ENCODE measurements at regions not wholly inside any gene's neighbourhood (a gene's known extent, or its start where the extent isn't known, plus 50 kb on each side); places are given as distances from the start of the nearest gene placed in this dataset.
"Not testable (repeated sequence)": the region's sequence is repeated elsewhere in the genome, so short reads cannot be mapped to it uniquely, and the experiment has no call there.

DNA sequence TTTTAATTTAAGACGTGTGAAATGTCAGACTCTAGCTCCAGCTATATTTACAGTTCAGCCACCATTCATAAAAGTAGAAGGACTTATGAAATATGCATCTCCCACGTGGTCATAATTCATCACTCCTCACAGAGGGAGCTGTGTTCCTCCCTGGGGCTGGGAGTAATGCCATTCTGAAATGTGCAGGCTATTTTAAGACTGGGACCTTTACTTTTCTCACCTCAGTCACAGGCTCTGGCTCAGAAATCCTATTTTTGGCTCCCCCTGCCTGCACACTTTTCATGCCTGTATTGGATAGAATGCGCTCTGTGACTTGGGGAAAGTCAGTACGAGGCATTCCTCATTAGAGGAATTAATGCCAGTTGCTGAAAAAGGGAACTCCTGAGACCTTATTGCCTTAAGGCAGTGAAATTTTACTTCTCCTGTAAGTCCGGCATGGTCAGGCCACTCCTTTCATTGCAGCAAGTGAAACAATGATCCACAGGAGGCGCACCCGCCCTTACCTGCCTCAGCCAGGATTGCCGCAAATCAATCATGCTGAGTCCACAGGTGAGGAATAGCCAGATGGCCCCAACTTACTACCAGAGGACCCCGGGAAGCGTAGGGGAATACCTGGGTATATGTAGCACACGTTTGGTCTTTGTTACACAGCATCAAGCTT lies 1133.2 kb upstream of the TMEM132C start:
- DNase-seq: no peak

DNA sequence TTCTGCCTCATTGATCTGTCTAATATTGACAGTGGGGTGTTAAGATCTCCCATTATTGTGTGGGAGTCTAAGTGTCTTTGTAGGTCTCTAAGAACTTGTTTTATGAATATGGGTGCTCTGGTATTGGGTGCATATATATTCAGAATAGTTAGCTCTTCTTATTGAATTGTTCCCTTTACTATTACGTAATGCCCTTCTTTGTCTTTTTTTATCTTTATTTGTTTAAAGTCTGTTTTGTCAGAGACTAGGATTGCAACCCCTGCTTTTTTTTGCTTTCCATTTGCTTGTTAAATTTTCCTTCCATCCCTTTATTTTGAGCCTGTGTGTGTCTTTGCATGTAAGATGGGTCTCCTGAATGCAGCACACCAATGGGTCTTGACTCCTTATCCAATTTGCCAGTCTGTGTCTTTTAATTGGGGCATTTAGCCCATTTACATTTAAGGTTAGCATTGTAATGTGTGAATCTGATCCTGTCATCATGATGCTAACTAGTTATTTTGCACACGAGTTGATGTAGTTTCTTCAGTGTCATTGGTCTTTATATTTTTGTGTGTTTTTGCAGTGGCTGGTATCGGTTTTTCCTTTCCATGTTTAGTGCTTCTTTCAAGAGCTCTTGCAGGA lies 1126.0 kb upstream of the TMEM132C start:
- DNase-seq: not testable (repeated sequence)

DNA sequence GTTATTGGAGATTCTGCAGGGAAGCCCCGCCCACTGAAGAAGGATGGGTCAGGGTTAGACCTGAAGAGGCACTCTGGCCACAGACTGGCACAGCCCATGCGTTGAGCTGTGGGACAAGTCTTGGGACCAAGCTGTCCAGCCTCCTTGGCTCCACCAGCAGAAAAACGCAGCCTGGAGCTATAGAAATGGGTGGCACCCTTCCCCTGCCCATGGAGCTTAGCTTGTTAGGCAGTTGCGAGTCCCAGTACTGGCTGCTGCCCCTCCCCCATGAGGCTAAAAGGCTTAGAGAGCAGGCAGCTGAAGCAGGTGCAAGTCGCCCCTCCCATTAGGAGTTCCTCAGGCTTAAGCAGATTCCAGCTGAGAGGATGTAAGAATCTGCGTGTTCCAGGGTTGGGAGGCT lies 1124.0 kb upstream of the TMEM132C start:
- no peak for DNase-seq

GRCh38 chr12:127144770-127145169 lies 1122.2 kb upstream of the TMEM132C start:
- no peak for DNase-seq

DNA sequence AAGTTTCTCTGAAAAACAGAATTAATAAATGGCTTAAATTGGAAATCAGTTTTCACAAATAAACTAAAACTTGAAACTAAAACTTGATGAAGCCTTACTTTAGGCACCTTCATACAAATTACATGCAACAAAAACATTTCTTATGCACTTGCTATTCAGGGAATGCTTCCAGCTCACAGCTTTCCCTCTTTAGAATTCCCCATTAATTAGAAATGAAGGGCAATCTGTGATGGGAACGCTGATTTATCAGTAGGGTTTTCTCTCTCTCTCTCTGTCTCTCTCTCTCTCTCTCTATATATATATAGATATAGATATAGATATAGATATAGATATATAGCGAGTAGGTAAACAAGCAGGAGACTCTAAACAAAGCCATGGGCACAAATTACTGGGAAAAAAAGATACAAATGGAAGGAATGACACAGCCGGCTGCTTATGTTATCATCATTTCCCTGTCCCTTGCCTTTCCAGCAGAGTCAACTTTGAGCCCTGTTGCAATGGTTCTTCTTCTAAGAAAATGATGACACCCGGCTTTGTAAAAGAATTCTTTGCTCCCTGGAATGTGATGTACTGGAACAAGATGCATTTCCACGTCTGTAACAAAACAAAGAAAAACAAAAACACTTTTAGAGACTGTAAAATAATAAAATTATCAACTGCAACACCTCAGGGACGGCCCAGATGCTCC lies 1121.6 kb upstream of the TMEM132C start:
- no peak for DNase-seq

GRCh38 chr12:127145929-127146789 lies 1120.8 kb upstream of the TMEM132C start:
- DNase-seq: no peak

DNA sequence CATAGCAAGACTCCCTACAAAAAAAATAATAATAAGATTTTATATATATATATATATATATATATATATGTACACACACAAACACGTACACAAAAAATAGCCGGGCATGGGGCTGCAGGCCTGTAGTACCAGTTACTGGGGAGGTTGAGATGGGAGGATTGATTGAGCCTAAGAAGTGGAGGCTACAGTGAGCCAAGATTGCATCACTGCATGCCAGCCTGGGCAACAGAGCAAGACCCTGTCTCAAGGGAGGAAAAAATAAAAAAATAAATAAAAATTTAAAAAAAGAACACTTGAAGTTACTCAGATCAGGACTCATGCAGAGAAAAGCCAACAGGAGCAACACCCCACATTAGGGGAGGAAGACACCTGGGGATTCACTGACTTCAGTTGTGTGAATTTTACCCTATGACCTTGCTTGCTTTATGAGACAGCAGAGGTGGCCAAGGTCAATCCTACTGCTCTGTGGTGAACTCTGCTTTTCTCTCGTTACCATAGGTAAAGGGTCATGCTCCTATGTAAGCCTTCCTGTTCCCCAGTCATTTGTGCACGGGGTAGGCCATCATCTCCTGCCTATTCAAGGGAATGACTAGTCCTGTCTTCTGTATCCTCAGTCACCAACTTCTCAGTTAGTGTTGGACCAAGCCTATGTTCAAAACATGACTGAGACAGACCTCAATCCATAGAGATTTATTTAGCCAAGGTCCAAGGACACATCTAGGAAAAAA lies 1119.8 kb upstream of the TMEM132C start:
- DNase-seq: no peak

DNA sequence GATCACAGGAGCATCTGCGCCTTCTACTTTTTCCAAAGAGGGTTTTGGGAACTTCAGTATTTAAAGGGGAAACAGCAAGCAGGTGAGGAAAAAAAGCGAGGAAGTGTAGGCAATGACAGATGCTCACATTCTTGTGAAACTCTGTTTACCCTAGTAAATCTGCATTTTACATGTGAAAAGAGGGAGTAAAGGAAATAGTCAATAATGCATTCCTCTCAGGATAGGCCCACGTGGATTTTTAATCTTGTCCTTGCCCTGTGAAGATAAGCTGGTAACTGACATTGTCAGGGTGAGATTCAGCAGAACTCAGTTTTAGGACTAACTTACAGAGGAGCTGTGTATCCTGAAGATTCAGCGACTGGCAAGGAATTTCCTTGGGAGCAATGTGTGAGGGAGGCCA lies 1119.2 kb upstream of the TMEM132C start:
- DNase-seq: no peak

- no peak for DNase-seq
These were observed 1118.7 kb upstream of the TMEM132C start for GRCh38 chr12:127148318-127148717.

DNA sequence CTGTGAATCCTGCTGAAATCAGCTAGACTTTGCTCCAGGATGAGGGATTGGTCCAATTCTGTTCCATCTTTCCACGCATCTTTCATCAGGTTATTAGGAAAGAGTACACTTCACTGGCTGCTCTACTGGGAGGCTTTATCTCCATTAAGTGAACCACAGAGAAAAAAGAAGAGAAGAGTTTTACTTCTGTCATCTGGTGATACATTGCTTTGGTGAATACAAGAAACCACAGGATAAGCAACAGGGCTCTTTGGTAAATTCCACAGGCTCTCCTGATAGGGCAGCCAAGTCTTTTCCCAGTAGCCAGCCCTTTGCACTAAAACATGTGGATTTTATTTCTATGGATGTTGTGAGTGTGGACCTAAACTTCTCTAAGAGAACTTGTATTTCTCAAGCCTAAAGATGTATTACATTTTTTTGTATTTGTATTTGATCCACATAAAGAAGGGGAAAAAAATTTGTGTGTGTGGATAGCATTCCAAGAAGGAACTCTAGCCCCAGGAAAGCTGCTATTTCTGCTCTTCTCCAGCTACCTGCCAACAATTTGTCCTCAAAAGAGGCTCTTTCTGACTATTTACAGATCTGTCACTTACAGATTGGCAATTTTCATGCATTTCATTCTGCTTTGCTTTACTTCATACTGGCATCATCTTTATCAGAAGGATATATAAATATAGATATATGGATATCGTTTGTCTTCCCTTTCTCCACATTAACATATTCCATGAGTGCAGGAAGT lies 1117.6 kb upstream of the TMEM132C start:
- DNase-seq: no peak

DNA sequence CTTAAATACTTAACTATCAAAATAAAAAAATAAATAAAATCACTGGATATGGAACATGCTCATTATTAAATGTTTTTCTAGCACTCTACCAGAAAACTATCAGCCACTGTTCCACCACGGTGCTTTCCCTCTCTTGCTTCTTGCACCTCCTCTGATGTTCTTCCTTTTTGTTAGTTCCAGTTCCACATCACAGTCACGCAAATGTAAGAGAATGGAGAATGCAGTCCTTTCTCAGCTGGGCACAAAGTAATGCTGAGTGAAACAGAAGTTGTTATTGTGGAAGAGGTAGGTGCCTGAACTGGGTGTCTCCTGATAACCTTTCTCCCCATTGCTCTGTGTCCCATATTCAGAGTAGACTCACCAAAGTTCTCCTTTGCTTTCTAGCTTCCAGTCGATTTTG lies 1116.9 kb upstream of the TMEM132C start:
- no peak for DNase-seq

- no peak for DNase-seq
These were observed 1116.5 kb upstream of the TMEM132C start for GRCh38 chr12:127150479-127150878.

DNA sequence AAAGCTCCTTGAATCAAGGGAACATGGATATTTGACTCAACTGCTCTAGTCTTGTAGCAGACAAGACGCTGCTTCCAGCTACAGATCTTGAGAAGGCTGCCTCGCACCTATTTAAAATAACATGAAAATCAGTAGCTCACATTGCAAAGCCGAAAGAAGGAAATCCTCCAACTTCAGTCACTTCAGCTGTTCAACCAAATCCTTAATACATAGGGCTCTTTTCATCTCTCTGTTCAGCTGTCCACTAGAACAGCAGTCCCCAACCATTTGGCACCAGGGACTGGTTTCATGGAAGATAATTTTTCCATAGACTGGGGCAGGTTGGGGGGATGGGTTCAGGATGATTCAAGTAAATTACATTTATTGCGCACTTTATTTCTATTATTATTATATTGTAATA lies 1116.0 kb upstream of the TMEM132C start:
- no peak for DNase-seq

- DNase-seq: no peak
These were observed 1113.0 kb upstream of the TMEM132C start for GRCh38 chr12:127153996-127154395.

DNA sequence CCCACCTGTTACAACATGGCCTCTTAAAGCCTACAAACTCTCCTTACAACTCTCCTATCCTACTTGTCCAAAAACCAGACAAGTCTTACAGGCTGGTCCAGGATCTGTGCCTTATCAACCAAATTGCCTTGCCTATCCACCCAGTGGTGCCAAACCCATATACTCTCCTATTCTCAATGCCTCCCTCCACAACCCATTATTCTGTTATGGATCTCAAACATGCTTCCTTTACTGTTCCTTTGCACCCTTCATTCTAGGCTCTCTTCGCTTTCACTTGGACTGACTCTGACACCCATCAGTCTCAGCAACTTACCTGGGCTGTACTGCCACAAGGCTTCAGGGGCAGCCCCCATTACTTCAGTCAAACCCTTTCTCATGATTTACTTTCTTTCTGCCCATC lies 1112.1 kb upstream of the TMEM132C start:
- not testable (repeated sequence) for DNase-seq

- DNase-seq: not testable (repeated sequence)
These were observed 1110.9 kb upstream of the TMEM132C start for GRCh38 chr12:127155935-127156619.

DNA sequence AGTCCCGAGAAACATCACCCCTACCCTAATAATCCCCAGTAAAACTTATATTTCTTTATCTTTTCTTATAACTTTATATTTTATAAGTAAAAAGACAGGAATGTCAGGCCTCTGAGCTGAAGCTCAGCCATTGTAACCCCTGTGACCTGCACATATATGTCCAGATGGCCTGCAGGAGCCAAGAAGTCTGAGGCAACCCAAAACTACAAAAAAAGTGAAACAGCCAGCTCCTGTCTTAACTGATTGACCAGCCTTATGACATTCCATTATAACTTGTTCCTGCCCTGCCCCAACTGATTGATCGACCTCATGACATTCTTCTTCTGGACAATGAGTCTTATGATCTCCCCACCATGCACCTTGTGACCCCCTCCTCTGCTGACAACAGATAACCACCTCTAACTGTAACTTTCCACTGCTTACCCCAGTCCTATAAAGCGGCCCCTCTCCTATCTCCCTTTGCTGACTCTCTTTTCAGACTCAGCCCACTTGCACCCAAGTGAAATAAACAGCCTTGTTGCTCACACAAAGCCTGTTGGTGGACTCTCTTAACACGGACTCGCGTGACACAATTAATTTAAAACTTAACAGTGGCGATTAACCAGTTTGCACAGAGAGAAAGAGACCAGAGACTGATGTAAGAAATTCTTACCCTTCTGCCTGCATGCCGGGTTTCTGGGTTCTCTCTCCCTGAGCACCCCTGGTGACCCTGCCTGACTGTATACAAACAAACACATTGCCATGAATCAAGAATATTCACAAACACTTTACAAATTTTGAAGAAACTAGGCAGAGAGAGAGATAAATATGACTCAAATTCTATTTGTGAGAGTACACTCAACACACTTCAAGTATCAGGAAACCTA lies 1109.2 kb upstream of the TMEM132C start:
- not testable (repeated sequence) for DNase-seq

DNA sequence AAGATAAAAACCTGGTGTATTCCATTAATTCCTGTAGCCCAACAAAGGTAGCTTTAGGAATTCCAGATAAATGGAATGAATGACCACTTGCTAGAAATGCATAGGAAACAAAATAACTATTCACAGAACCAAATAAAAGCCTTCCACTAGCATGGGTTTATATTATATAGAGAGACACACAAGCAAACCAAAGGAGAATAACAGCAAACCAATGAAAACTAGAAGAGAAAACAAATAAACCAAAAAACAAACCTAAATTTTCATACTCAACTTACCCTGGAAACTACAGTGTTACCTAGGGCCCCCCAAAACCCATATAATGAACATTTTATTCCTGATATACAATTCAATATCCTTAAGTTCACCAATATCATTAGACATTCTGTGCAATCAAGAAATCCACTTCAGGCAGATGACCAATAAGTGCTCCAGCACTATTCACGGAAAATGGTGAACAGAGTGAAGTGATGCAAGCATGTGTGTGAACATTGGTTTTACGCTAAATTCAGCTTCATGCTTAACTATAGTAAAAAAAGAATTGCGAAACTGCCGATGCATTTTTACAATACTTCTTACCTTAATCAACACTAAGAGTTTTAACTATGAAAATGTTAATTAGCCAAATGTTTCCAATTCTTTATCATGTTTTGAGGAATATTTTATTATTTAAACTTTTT lies 1108.4 kb upstream of the TMEM132C start:
- no peak for DNase-seq

- DNase-seq: no peak
These were observed 1105.5 kb upstream of the TMEM132C start for GRCh38 chr12:127161466-127161865.

GRCh38 chr12:127162307-127162706 lies 1104.7 kb upstream of the TMEM132C start:
- DNase-seq: no peak
